Loucy (cell line): ENCODE measurements at regions not wholly inside any gene's neighbourhood (a gene's known extent, or its start where the extent isn't known, plus 50 kb on each side); places are given as distances from the start of the nearest gene placed in this dataset.

Source experiments
- EZH2phosphoT487 ChIP-seq: fragments of 200-600 bp; IDR thresholded peaks from 2 replicates; pipeline ENCODE4 v1.6.1; 2018; ENCODE audit warnings: antibody characterized with exemption, mild to moderate bottlenecking, moderate library complexity, borderline replicate concordance
- TF ChIP-seq, protein P1 (sequence below): fragments of 200-600 bp; sonication (generic); conservative IDR thresholded peaks from 2 replicates; pipeline ENCODE4 v1.5.1; 2014; ENCODE audit warnings: mild to moderate bottlenecking, antibody characterized with exemption, low read length

DNA sequence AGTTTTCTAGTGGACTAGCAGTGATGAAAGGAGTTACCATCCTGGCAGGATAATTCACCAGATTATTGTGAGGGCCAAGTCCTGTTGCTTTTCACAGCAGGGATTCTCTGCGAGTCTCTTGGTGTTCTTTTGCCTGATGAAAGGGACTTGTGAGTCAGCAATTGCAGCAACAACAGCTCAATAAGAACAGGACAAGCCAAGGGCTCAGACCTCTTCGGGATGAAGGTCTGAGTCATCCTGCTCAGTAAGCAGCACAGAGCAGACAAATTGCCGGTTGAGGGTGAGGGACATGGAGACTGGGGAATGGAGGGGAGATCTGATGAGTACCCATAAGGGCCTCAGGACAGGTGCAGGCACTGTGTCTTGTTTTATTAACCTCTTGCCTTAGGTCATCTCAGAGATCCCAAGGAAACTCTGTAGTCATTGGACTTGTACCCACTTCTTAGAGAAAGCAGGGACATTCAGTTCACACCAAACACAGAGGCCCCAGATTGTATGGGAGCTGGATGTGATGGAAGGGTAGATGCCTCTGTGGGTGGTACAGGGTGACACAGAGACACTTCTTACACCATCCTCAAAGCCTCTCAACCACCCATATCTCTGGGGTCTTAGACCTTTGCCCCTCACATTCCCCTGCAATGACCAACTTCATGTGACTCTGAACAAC is 173.8 kb upstream of the TLE3 start:
- TF ChIP-seq, protein P1, sequence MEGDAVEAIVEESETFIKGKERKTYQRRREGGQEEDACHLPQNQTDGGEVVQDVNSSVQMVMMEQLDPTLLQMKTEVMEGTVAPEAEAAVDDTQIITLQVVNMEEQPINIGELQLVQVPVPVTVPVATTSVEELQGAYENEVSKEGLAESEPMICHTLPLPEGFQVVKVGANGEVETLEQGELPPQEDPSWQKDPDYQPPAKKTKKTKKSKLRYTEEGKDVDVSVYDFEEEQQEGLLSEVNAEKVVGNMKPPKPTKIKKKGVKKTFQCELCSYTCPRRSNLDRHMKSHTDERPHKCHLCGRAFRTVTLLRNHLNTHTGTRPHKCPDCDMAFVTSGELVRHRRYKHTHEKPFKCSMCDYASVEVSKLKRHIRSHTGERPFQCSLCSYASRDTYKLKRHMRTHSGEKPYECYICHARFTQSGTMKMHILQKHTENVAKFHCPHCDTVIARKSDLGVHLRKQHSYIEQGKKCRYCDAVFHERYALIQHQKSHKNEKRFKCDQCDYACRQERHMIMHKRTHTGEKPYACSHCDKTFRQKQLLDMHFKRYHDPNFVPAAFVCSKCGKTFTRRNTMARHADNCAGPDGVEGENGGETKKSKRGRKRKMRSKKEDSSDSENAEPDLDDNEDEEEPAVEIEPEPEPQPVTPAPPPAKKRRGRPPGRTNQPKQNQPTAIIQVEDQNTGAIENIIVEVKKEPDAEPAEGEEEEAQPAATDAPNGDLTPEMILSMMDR: no peak
- TF ChIP-seq EZH2phosphoT487: no peak
